Activated CD8-positive, alpha-beta memory T cell treated with anti-CD3 and anti-CD28 coated beads, Interleukin-2, amount 50 U/mL, for 48 hours (primary cell): ENCODE measurements at regions not wholly inside any gene's neighbourhood (a gene's known extent, or its start where the extent isn't known, plus 50 kb on each side); places are given as distances from the start of the nearest gene placed in this dataset.
"Not testable (repeated sequence)": the region's sequence is repeated elsewhere in the genome, so short reads cannot be mapped to it uniquely, and the experiment has no call there.

ENCODE experiments used
- DNase-seq: peaks from one replicate; pipeline ENCODE4 v3.0.0-alpha.2; 2020

- DNase-seq = no peak
Measured at GRCh38 chr4:9704551-9705332, 76.7 kb upstream of the DRD5 start.

- DNase-seq = not testable (repeated sequence)
Measured at GRCh38 chr4:9707281-9707680, 74.2 kb upstream of the DRD5 start.

- not testable (repeated sequence) for DNase-seq
Measured at GRCh38 chr4:9707936-9708335, 73.5 kb upstream of the DRD5 start.

- no peak for DNase-seq
Measured at GRCh38 chr4:9709724-9710123, 71.7 kb upstream of the DRD5 start.

GRCh38 chr4:9715271-9715670 is 66.2 kb upstream of the DRD5 start:
- DNase-seq = not testable (repeated sequence)

GRCh38 chr4:9716093-9716492 is 65.3 kb upstream of the DRD5 start:
- no peak for DNase-seq

GRCh38 chr4:9718246-9718939 is 63.0 kb upstream of the DRD5 start:
- DNase-seq = not testable (repeated sequence)

GRCh38 chr4:9722131-9722530 is 59.3 kb upstream of the DRD5 start:
- DNase-seq = not testable (repeated sequence)
